SK-N-SH (cell line): ENCODE measurements at regions not wholly inside any gene's neighbourhood (a gene's known extent, or its start where the extent isn't known, plus 50 kb on each side); places are given as distances from the start of the nearest gene placed in this dataset.

ENCODE experiments used
- CTCF ChIA-PET: fragments of 300-600, 350-600 bp; formaldehyde crosslinking; extraction: SDS; loops from one replicate; lab custom pipeline; 2021; lab: Yijun Ruan, JAX
- POLR2A ChIA-PET: fragments of 350-600 bp; sonication (Branson Sonifier 250); formaldehyde crosslinking; extraction: SDS; loops from one replicate; lab custom pipeline; 2020; ENCODE audit warnings: antibody characterized with exemption, inconsistent platforms; lab: Yijun Ruan, JAX
- DNase-seq: peaks from one replicate; pipeline ENCODE4 v3.0.0; 2012
- H2AFZ ChIP-seq: fragments of 200-600 bp; sonication (generic); 2 replicates; pipeline ENCODE4 v1.8.1; 2016; ENCODE audit warnings: antibody characterized with exemption, mild to moderate bottlenecking, low read depth
- H3F3A ChIP-seq: fragments of 200-600 bp; sonication (generic); replicated peaks from 2 replicates; pipeline ENCODE3; 2016; ENCODE audit warnings: antibody characterized with exemption, mild to moderate bottlenecking; ENCODE audit not compliant: insufficient read depth
- H3K27ac ChIP-seq, 2 experiments: fragments of 200-500 bp in 1 of 2; fragments of 200-600 bp in 1 of 2; sonication (Bioruptor generic) in 1 of 2; sonication (generic), shearing (Covaris generic) in 1 of 2; 2 replicates each; pipeline versions ENCODE4 v1.5.1 to v1.6.1; 2014 to 2016; ENCODE audit warnings: low read depth in 2 of 2, inconsistent platforms in 1 of 2, low read length in 1 of 2, mild to moderate bottlenecking in 1 of 2, mixed read lengths in 1 of 2
- H3K27me3 ChIP-seq: fragments of 200-600 bp; sonication (generic), shearing (Covaris generic); 2 replicates; pipeline ENCODE4 v1.6.1; 2016; ENCODE audit warnings: mixed run types; ENCODE audit not compliant: insufficient read depth
- H3K36me3 ChIP-seq, 2 experiments: fragments of 200-500 bp in 1 of 2; fragments of 200-600 bp in 1 of 2; sonication (Bioruptor generic) in 1 of 2; sonication (generic) in 1 of 2; replicated peaks in 1 of 2; 2 replicates each; pipeline versions ENCODE3 to v1.5.1; 2014 to 2016; ENCODE audit warnings: low read length in 1 of 2, mild to moderate bottlenecking in 1 of 2; ENCODE audit not compliant: insufficient read depth in 2 of 2, control insufficient read depth in 1 of 2
- H3K4me1 ChIP-seq, 2 experiments: fragments of 200-500 bp in 1 of 2; fragments of 200-600 bp in 1 of 2; sonication (Bioruptor generic) in 1 of 2; sonication (generic), shearing (Covaris generic) in 1 of 2; 2 replicates each; pipeline versions ENCODE4 v1.5.1 to v1.6.1; 2014 to 2016; ENCODE audit warnings: low read depth in 1 of 2, low read length in 1 of 2, mixed run types in 1 of 2; ENCODE audit not compliant: insufficient read depth in 2 of 2, control insufficient read depth in 1 of 2
- H3K4me2 ChIP-seq: fragments of 200-600 bp; sonication (generic), shearing (Covaris generic); 2 replicates; pipeline ENCODE4 v1.6.1; 2017; ENCODE audit warnings: mixed run types
- H3K4me3 ChIP-seq, 2 experiments: fragments of 200-500 bp in 1 of 2; fragments of 200-600 bp in 1 of 2; sonication (Bioruptor generic) in 1 of 2; sonication (generic), shearing (Covaris generic) in 1 of 2; 2 replicates each; pipeline versions ENCODE4 v1.5.1 to v1.8.1; 2014 to 2016; ENCODE audit warnings: low read depth in 2 of 2, inconsistent platforms in 1 of 2, low read length in 1 of 2, mild to moderate bottlenecking in 1 of 2, mixed read lengths in 1 of 2, moderate library complexity in 1 of 2
- H3K79me2 ChIP-seq: fragments of 200-600 bp; sonication (generic); 2 replicates; pipeline ENCODE4 v1.8.1; 2017; ENCODE audit warnings: mild to moderate bottlenecking; ENCODE audit not compliant: insufficient read depth
- H3K9ac ChIP-seq: fragments of 200-600 bp; sonication (generic); 2 replicates; pipeline ENCODE4 v1.6.1; 2017; ENCODE audit warnings: mixed run types
- H3K9me2 ChIP-seq: fragments of 200-600 bp; sonication (generic); 2 replicates; pipeline ENCODE4 v1.6.1; 2017; ENCODE audit warnings: mixed run types
- H3K9me3 ChIP-seq: fragments of 200-600 bp; sonication (generic); 2 replicates; pipeline ENCODE4 v1.6.1; 2017; ENCODE audit warnings: mixed run types, mild to moderate bottlenecking, moderate library complexity
- H4K20me1 ChIP-seq: fragments of 200-600 bp; sonication (generic); 2 replicates; pipeline ENCODE4 v1.6.1; 2017; ENCODE audit warnings: mild to moderate bottlenecking, mixed run types; ENCODE audit not compliant: insufficient read depth
- ELF1 ChIP-seq: IDR thresholded peaks from 2 replicates; pipeline ENCODE4 v1.4.0; 2012
- EZH2phosphoT487 ChIP-seq: fragments of 200-600 bp; sonication (generic); IDR thresholded peaks from 2 replicates; pipeline ENCODE4 v1.6.1; 2017; ENCODE audit warnings: low read depth, mixed run types, mild to moderate bottlenecking, antibody characterized with exemption, moderate library complexity, borderline replicate concordance
- FOSL2 ChIP-seq: IDR thresholded peaks from 2 replicates; pipeline ENCODE4 v1.4.0; 2012; ENCODE audit warnings: low read depth, mild to moderate bottlenecking, moderate library complexity, borderline replicate concordance
- GABPA ChIP-seq: IDR thresholded peaks from 2 replicates; pipeline ENCODE4 v1.4.0; 2012; ENCODE audit warnings: low read depth, mild to moderate bottlenecking
- GATA2 ChIP-seq: sonication (generic); formaldehyde crosslinking; IDR thresholded peaks from 2 replicates; pipeline ENCODE4 v1.5.0; 2020; ENCODE audit warnings: mild to moderate bottlenecking, missing genetic modification reagents
- MEF2A ChIP-seq: IDR thresholded peaks from 2 replicates; pipeline ENCODE4 v1.4.0; 2012; ENCODE audit warnings: low read depth, borderline replicate concordance
- NRF1 ChIP-seq: IDR thresholded peaks from 2 replicates; pipeline ENCODE4 v1.6.1; 2012; ENCODE audit warnings: low read depth, mild to moderate bottlenecking, low read length
- POLR2AphosphoS5 ChIP-seq: IDR thresholded peaks from 2 replicates; pipeline ENCODE4 v1.6.1; 2012; ENCODE audit warnings: low read depth, low read length
- REST ChIP-seq: IDR thresholded peaks from 2 replicates; pipeline ENCODE4 v1.6.1; 2012; ENCODE audit warnings: mild to moderate bottlenecking, low read depth, low read length, moderate library complexity
- RXRA ChIP-seq: IDR thresholded peaks from 2 replicates; pipeline ENCODE4 v1.4.0; 2012; ENCODE audit warnings: low read depth, mild to moderate bottlenecking, borderline replicate concordance
- SMC3 ChIP-seq: IDR thresholded peaks from 2 replicates; pipeline ENCODE4 v1.6.1; 2012; ENCODE audit warnings: low read depth, low read length, improper control_type of control experiment
- TCF12 ChIP-seq: IDR thresholded peaks from 2 replicates; pipeline ENCODE4 v1.4.0; 2012
- USF2 ChIP-seq: fragments of 150-350 bp; IDR thresholded peaks from 2 replicates; pipeline ENCODE4 v1.6.1; 2017; ENCODE audit warnings: antibody characterized with exemption, low read length, low read depth, borderline replicate concordance
- YY1 ChIP-seq: IDR thresholded peaks from 2 replicates; pipeline ENCODE4 v1.4.0; 2012; ENCODE audit warnings: low read depth, mild to moderate bottlenecking
- WGBS: methylation state at CpG from one replicate; pipeline ENCODE4 v1.1.6; 2017; ENCODE audit warnings: low lambda C conversion rate; 5-methylcytosine and 5-hydroxymethylcytosine counted together
- TF ChIP-seq, protein P1 (sequence below): IDR thresholded peaks from 2 replicates; pipeline ENCODE4 v1.4.0; 2012; ENCODE audit warnings: low read depth
- TF ChIP-seq, protein P2 (sequence below): IDR thresholded peaks from 2 replicates; pipeline ENCODE4 v1.4.0; 2012; ENCODE audit warnings: low read depth, borderline replicate concordance
- TF ChIP-seq, protein P3 (sequence below): IDR thresholded peaks from 2 replicates; pipeline ENCODE4 v1.4.0; 2012; ENCODE audit warnings: low read depth, borderline replicate concordance

DNA sequence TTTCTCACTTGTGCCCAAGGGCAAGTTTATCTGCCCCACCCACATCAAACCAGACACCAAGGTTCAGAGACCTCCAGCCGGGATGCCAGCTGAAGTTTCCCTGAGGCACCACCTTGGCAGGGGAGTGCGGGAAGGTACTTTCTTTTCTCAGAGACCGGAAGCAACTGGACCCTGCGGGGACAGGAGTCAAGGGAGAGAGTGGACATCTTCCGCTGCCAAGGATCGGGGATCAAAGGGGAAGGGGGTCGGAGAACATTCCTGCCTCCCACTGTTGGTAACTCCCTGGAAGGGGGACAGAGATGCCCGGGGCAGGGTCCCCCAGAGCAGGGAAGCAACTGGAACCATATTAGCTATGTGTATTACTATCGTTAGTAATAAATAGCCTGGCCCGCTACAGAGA lies 161.8 kb downstream of the DICER1 start:
- 62% methylated on average over 7 of the region's 10 CpGs for WGBS

GRCh38 chr14:94994245-94994644 lies 163.1 kb downstream of the DICER1 start:
- H3K27me3 ChIP-seq, result no peaks in the 10 kb centered on the region; the same call in 1 of the 2 replicates
- no peak overlapping the region for H3K9ac ChIP-seq
- no peak overlapping the region for H3K4me3 ChIP-seq
- H4K20me1 ChIP-seq, result no peaks in the 10 kb centered on the region
- ChIA-PET POLR2A (no interaction called here), CTCF (no interaction called here)
- H3K27ac ChIP-seq, result no peak overlapping the region
- no peak overlapping the region for H2AFZ ChIP-seq
- no peaks in the 10 kb centered on the region for H3K9me3 ChIP-seq
- no peaks in the 10 kb centered on the region for H3K9me2 ChIP-seq
- H3K36me3 ChIP-seq, result no peaks in the 10 kb centered on the region
- H3K4me1 ChIP-seq, result no peaks in the 10 kb centered on the region; a peak in 1 of 4 replicates
- H3F3A ChIP-seq, result no peaks in the 10 kb centered on the region
- no peak overlapping the region for H3K4me2 ChIP-seq
- no peaks in the 10 kb centered on the region for H3K79me2 ChIP-seq
- TF ChIP-seq, protein P1, sequence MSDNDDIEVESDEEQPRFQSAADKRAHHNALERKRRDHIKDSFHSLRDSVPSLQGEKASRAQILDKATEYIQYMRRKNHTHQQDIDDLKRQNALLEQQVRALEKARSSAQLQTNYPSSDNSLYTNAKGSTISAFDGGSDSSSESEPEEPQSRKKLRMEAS, result no peak
- no peak for TF ChIP-seq RXRA
- no peak for TF ChIP-seq FOSL2
- TF ChIP-seq SMC3, result no peak
- TF ChIP-seq, protein P2, sequence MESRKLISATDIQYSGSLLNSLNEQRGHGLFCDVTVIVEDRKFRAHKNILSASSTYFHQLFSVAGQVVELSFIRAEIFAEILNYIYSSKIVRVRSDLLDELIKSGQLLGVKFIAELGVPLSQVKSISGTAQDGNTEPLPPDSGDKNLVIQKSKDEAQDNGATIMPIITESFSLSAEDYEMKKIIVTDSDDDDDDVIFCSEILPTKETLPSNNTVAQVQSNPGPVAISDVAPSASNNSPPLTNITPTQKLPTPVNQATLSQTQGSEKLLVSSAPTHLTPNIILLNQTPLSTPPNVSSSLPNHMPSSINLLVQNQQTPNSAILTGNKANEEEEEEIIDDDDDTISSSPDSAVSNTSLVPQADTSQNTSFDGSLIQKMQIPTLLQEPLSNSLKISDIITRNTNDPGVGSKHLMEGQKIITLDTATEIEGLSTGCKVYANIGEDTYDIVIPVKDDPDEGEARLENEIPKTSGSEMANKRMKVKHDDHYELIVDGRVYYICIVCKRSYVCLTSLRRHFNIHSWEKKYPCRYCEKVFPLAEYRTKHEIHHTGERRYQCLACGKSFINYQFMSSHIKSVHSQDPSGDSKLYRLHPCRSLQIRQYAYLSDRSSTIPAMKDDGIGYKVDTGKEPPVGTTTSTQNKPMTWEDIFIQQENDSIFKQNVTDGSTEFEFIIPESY, result no peak
- no peak for TF ChIP-seq USF2
- TF ChIP-seq YY1, result no peak
- TF ChIP-seq EZH2phosphoT487, result no peak
- TF ChIP-seq MEF2A, result no peak
- 56% methylated on average over 1 of the region's 1 CpG for WGBS
- no peak for DNase-seq

More for the DNA sequence above, 161.8 kb downstream of the DICER1 start:
- Histone ChIP-seq H3K4me1 (no peaks in the 10 kb centered on the region), H2AFZ (no peak overlapping the region), H3F3A (no peaks in the 10 kb centered on the region), H3K36me3 (no peaks in the 10 kb centered on the region), H3K27ac (no peak overlapping the region)
- DNase-seq, result no peak
- TF ChIP-seq YY1 (no peak), REST (no peak), POLR2AphosphoS5 (no peak), GATA2 (CRISPR knock-in tag) (no peak), NRF1 (no peak), EZH2phosphoT487 (no peak), GABPA (no peak), TCF12 (no peak), ELF1 (no peak)
- TF ChIP-seq, protein P3, sequence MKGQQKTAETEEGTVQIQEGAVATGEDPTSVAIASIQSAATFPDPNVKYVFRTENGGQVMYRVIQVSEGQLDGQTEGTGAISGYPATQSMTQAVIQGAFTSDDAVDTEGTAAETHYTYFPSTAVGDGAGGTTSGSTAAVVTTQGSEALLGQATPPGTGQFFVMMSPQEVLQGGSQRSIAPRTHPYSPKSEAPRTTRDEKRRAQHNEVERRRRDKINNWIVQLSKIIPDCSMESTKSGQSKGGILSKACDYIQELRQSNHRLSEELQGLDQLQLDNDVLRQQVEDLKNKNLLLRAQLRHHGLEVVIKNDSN, result no peak
- TF ChIP-seq, all 33 proteins: peak for 0
- Histone ChIP-seq H4K20me1 (no peaks in the 10 kb centered on the region), H3K9me3 (no peaks in the 10 kb centered on the region), H3K9ac (no peak overlapping the region), H3K27me3 (no peaks in the 10 kb centered on the region; the same call in 1 of the 2 replicates), H3K9me2 (no peaks in the 10 kb centered on the region), H3K79me2 (no peaks in the 10 kb centered on the region), H3K4me2 (no peak overlapping the region), H3K4me3 (no peak overlapping the region)
- POLR2A ChIA-PET, result no interaction called here
- CTCF ChIA-PET, result no interaction called here
